Prostate gland (tissue), 2 donors: ENCODE measurements at regions not wholly inside any gene's neighbourhood (a gene's known extent, or its start where the extent isn't known, plus 50 kb on each side); places are given as distances from the start of the nearest gene placed in this dataset.

ENCODE experiments used
- DNase-seq: peaks from one replicate; pipeline ENCODE4 v3.0.0-alpha.2; 2019; ENCODE audit warnings: low spot score
- H3K27ac ChIP-seq, 2 donors: fragments of 200-600 bp; sonication (generic); 2 replicates each; pipeline ENCODE4 v1.5.1; 2017 to 2019
- H3K27me3 ChIP-seq: fragments of 200-600 bp; sonication (generic); replicated peaks from 2 replicates; pipeline ENCODE4 v1.5.1; 2019; ENCODE audit not compliant: insufficient read depth
- H3K36me3 ChIP-seq, 2 donors: fragments of 200-600 bp; sonication (generic); 1 replicate in 1 of 2; 2 replicates in 1 of 2; pipeline versions ENCODE4 v1.5.1 to v1.8.1; 2017 to 2019
- H3K4me1 ChIP-seq: fragments of 200-600 bp; sonication (generic); replicated peaks from 2 replicates; pipeline ENCODE4 v1.5.1; 2019
- H3K4me3 ChIP-seq, 2 donors: fragments of 200-600 bp; sonication (generic); 2 replicates each; pipeline ENCODE4 v1.5.1; 2017 to 2019
- H3K9me3 ChIP-seq: fragments of 200-600 bp; sonication (generic); 2 replicates; pipeline ENCODE4 v1.5.1; 2017
- CTCF ChIP-seq, 4 experiments: fragments of 200-600 bp in 2 of 4; fragments of 450-650 bp in 2 of 4; sonication (generic) in 2 of 4; IDR thresholded peaks; 1 replicate in 3 of 4; 2 replicates in 1 of 4; pipeline ENCODE4 v1.5.1; 2016 to 2019; ENCODE audit warnings: antibody characterized with exemption in 4 of 4, mild to moderate bottlenecking in 2 of 4, moderate library complexity in 2 of 4
- POLR2A ChIP-seq: fragments of 450-650 bp; IDR thresholded peaks from one replicate; pipeline ENCODE4 v1.6.1; 2016; ENCODE audit warnings: antibody characterized with exemption, mild to moderate bottlenecking
- POLR2AphosphoS5 ChIP-seq: sonication (generic); formaldehyde crosslinking; IDR thresholded peaks from one replicate; pipeline ENCODE4 v1.6.1; 2017; ENCODE audit warnings: antibody characterized with exemption
- WGBS: methylation state at CpG from one replicate; pipeline ENCODE4 v1.1.5; 2018; 5-methylcytosine and 5-hydroxymethylcytosine counted together
- intact Hi-C: fragments of 100-400 bp; cut with DNase I; formaldehyde crosslinking; loops from one replicate; pipeline ENCODE4 v1.14.2; 2022

DNA sequence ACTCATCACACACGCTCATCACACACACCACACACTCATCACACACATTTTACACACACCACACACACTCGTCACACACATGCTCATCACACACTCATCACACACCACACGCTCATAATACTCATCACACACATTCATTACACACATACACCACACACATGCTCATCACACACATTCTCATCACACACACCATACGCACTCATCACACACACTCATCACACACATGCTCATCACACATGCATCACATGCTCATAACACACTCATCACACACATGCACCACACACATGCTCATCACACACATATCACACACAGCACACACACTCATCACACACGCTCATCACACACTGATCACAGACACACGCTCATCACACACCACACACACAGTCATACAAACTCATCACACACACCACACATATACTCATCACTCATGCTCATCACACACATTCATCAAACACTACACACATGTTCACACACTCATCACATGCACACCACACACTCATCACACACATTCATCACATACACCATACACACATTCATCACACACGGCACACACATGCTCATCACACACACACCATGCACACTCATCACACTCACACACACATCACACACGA, 247.1 kb upstream of the SGCG start:
- no peaks in the 10 kb centered on the region for H3K4me1 ChIP-seq
- H3K36me3 ChIP-seq = no peaks in the 10 kb centered on the region
- TF ChIP-seq POLR2AphosphoS5 (no peak), CTCF (IDR thresholded peaks at IDR 0.05) (no peak), POLR2A (no peak)
- H3K9me3 ChIP-seq = no peaks in the 10 kb centered on the region
- intact Hi-C loops = no loop called here
- no peak overlapping the region for H3K4me3 ChIP-seq
- H3K27me3 ChIP-seq = no peaks in the 10 kb centered on the region
- whole genome bisulfite sequencing = 93% methylated on average over 8 of the region's 8 CpGs
- no peak overlapping the region for H3K27ac ChIP-seq
- DNase-seq = no peak

DNA sequence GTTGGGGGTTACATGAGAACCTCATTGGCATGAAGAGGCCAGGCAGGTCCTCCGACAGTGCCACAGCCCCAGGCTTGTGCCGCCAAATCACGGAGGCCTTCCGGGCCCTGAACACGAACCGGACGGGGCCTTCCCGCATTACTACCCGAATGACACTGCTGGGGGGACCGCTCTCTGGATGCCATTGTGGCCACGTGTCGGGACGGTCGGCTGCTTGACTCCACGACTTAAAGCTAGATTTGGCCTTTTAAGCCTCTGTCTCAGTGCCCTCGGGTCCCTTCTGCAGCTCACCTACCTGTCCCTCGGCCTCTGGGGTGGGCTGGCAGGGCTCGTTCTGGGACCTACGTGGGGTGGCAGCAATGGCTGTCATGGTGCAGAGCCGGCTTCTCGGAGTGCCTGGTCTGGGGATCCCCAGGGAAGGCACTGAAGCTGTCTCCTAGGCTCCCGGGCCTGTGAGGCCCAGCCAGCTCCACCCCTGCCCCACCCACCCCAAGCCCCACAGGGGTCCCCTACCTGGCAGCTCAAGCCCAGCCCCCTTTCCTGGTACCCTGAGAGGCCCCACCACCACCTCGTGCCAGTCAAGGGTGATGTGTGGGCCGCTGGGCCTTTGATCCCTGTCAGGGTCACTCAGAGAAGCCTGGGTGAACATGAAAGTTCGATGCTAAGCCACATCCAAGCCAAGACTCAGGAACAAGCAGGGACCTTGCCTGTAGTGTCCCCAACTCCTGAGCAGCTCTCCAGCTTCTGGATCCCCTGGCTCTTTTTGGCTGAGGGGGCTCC, 245.8 kb upstream of the SGCG start:
- Histone ChIP-seq H3K27me3 (no peaks in the 10 kb centered on the region), H3K36me3 (no peaks in the 10 kb centered on the region), H3K4me3 (no peak overlapping the region), H3K27ac (no peak overlapping the region), H3K4me1 (no peaks in the 10 kb centered on the region), H3K9me3 (no peaks in the 10 kb centered on the region)
- TF ChIP-seq POLR2AphosphoS5 = no peak
- no peak for TF ChIP-seq POLR2A
- TF ChIP-seq CTCF (IDR thresholded peaks at IDR 0.05) = no peak
- WGBS = 92% methylated on average over 20 of the region's 25 CpGs
- no peak for DNase-seq
- intact Hi-C loops = no loop called here

GRCh38 chr13:22936228-22936627, 244.6 kb upstream of the SGCG start:
- Histone ChIP-seq H3K9me3 (no peaks in the 10 kb centered on the region), H3K4me3 (no peak overlapping the region), H3K27me3 (no peaks in the 10 kb centered on the region), H3K36me3 (no peaks in the 10 kb centered on the region), H3K27ac (no peak overlapping the region), H3K4me1 (no peaks in the 10 kb centered on the region)
- WGBS = 75% methylated on average over 11 of the region's 11 CpGs
- intact Hi-C loops = no loop called here
- TF ChIP-seq POLR2AphosphoS5 (no peak), POLR2A (no peak), CTCF (IDR thresholded peaks at IDR 0.05) (no peak)
- no peak for DNase-seq

- WGBS = 96% methylated on average over 13 of the region's 13 CpGs
- no peak for TF ChIP-seq CTCF (IDR thresholded peaks at IDR 0.05)
- H3K4me3 ChIP-seq = no peak overlapping the region
- no peaks in the 10 kb centered on the region for H3K27me3 ChIP-seq
- DNase-seq = no peak
- intact Hi-C loops = no loop called here
- no peaks in the 10 kb centered on the region for H3K9me3 ChIP-seq
- no peaks in the 10 kb centered on the region for H3K36me3 ChIP-seq
- no peak overlapping the region for H3K27ac ChIP-seq
- H3K4me1 ChIP-seq = no peaks in the 10 kb centered on the region
Observed at GRCh38 chr13:22937241-22937640, 243.5 kb upstream of the SGCG start.

DNA sequence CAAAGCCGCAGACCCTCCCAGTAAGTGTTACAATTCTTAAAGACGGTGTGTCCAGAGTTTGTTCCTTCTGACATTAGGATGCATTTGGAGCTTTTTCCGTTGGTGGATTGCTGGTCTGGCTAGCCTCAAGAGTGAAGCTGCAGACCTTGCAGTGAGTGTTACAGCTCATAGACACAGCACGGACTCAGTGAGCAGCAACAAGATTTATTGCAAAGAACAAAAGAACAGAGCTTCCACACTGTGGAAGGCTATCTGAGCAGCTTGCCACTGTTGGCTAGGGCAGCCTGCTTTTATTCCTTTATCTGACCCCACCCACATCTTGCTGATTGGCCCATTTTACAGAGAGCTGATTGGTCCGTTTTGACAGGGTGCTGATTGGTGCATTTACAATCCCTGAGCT, 242.8 kb upstream of the SGCG start:
- Histone ChIP-seq H3K4me1 (no peaks in the 10 kb centered on the region), H3K4me3 (no peak overlapping the region), H3K27me3 (no peaks in the 10 kb centered on the region), H3K9me3 (no peaks in the 10 kb centered on the region), H3K27ac (no peak overlapping the region), H3K36me3 (no peaks in the 10 kb centered on the region)
- no peak for TF ChIP-seq POLR2A
- no peak for TF ChIP-seq CTCF (IDR thresholded peaks at IDR 0.05)
- TF ChIP-seq POLR2AphosphoS5 = no peak
- WGBS = 98% methylated on average over 5 of the region's 5 CpGs
- no peak for DNase-seq
- intact Hi-C loops = no loop called here
